ENCODE measurements at regions not wholly inside any gene's neighbourhood (a gene's known extent, or its start where the extent isn't known, plus 50 kb on each side); places are given as distances from the start of the nearest gene placed in this dataset.

DNA sequence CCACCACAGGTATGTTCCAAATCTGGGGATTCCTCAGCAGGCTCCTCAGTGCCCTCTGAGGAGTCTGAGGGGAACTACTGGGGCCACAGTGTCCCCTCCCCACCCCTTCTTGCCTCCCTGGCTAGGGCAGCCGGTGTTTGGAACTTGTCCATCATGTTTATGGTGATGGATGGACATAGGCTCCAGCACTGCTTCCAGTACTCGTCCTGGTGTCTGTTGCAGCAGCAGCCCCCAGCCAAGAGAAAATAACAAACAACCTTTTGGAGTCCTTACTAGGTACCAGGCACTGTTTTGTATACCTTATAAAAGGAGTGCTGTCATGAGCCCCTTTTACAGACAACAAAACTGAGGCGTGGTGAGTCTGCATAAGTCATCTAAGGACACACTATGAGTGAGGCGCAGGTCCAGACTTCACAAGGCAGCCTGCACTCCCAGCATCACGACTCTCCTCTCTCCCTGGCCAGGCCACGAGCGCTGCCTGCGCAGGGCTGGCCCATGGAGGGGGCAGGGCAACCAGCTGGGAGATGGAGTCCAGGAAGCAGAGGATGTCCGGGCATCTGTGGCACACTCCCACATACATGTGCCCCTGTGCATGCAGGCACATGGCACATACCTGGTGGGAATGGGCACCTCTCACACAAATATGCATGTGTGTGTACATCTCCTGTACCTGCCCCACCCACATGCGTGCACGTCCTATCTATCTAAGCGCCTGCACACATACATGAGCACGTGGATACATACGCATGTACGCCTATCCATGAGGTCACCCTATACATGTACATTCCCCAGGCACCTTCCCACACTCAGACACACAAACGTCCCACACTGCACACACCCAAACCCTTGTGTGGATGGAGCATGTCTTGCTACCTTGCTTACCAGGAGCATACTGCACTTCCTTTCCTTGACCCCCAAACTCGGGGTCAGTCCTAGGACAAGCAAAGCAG lies 152.7 kb downstream of the VEGFA start (continued):
- TF ChIP-seq KDM5B (CRISPR knock-in tag; IDR thresholded peaks at IDR 0.05; ENCODE audit: borderline replicate concordance) (0 out of 2 replicates have a peak, but pooled peaks have one; percentile 34), NFE2L1 (CRISPR knock-in tag; IDR thresholded peaks at IDR 0.05; ENCODE audit: borderline replicate concordance) (no peak), KDM6A (CRISPR knock-in tag; IDR thresholded peaks at IDR 0.05; ENCODE audit: low read depth) (no peak), TRIM24 (CRISPR knock-in tag; IDR thresholded peaks at IDR 0.05) (no peak), ZSCAN29 (CRISPR knock-in tag; conservative IDR thresholded peaks at IDR 0.05) (no peak), POLR2AphosphoS2 (IDR thresholded peaks at IDR 0.05; ENCODE audit: low read depth, low read length) (no peak), HOXA9 (CRISPR knock-in tag; IDR thresholded peaks at IDR 0.05; ENCODE audit: borderline replicate concordance) (no peak)

DNA sequence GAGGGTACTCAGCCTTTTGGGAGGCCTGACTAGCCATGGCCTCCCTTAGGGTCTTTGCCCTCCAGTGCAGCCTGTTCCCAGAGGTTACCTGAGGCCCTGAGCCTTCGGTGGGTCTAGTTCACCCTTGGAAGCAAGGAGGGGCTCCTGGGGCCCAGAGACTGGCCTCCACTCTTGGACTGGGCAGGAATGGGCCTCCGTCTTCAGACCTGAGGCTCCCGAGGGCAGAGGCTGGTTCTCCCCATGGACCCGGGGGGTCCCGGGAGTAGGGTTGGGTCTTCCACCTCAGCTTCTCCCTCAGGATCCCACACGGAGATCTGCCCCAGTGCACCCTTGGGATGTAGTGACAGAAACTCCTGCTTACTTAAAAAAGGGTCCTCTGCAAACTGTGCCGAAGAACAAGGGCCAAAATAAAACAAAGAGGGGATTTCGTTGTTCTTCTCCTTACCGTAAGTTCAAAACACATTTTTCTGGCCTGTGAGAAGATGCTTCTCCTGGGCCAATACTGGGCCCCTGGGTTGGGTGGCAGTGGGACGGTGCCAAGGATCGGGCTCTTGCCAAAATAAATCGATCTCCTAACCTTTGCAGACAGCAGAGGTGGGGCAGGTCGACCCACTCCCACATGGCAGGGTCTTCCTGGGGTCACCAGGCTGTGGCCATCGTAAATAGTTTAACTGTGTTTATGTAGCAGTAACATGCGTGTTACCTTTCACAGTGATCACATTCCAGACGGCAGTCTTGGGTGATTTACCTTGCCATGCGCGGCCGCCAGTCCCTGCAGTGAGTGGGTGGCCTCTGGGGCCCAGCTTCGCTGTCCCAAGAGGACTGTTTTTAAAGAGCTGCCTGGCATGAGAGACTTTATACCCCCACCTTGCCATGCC lies 151.8 kb downstream of the VEGFA start:
- in situ Hi-C loops (cut with HindIII; ENCODE audit: extremely low pct_ligation_motif_present, low pct_unique_long_range_greater_than_20kb): no loop called here
- CTCF ChIA-PET (ENCODE audit: low intra/inter-chr PET ratio, low total read pairs): no interaction called here
- Histone ChIP-seq H3K79me2 (ENCODE audit: insufficient read depth, low read length) (no peaks in the 10 kb centered on the region), H3K4me3 (replicated peaks in 1 of 3; ENCODE audit: insufficient read depth in 1 of 3, low read depth in 2 of 3, low read length in 3 of 3) (no peak overlapping the region), H3K9ac (ENCODE audit: insufficient read depth, low read depth, low read length) (no peak overlapping the region), H3K9me3 (ENCODE audit: low read length) (no peaks in the 10 kb centered on the region), H3K36me3 (replicated peaks in 1 of 2; ENCODE audit: control insufficient read depth in 1 of 2, insufficient read depth in 2 of 2, low read length in 2 of 2) (no peaks in the 10 kb centered on the region), H4K20me1 (ENCODE audit: insufficient read depth, low read length) (no peaks in the 10 kb centered on the region), H3K4me1 (ENCODE audit: insufficient read depth, low read length) (peaks cover 74% of the 10 kb centered on the region), H2AFZ (ENCODE audit: low read length) (no peak overlapping the region), H3K27ac (ENCODE audit: extremely low read length, insufficient read depth, low read length) (no peak overlapping the region), H3K4me2 (ENCODE audit: low read depth, low read length) (no peak overlapping the region), H3K27me3 (ENCODE audit: control insufficient read depth in 1 of 2, insufficient read depth in 2 of 2, low read length in 2 of 2) (no peaks in the 10 kb centered on the region)
- DNase-seq (ENCODE audit: low spot score): no peak
- WGBS (ENCODE audit: low lambda C conversion rate): 93% methylated on average over 18 of the region's 20 CpGs
- no TSS peak for BruUV-seq (replicated peaks)
- no peak for FAIRE-seq
- no peak for ATAC-seq
- intact Hi-C loops (cut with micrococcal nuclease; ENCODE audit: unreplicated experiment): no loop called here
- POLR2A ChIA-PET: no interaction called here
- TF ChIP-seq, protein P1, sequence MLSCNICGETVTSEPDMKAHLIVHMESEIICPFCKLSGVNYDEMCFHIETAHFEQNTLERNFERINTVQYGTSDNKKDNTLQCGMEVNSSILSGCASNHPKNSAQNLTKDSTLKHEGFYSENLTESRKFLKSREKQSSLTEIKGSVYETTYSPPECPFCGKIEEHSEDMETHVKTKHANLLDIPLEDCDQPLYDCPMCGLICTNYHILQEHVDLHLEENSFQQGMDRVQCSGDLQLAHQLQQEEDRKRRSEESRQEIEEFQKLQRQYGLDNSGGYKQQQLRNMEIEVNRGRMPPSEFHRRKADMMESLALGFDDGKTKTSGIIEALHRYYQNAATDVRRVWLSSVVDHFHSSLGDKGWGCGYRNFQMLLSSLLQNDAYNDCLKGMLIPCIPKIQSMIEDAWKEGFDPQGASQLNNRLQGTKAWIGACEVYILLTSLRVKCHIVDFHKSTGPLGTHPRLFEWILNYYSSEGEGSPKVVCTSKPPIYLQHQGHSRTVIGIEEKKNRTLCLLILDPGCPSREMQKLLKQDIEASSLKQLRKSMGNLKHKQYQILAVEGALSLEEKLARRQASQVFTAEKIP (CRISPR knock-in tag; IDR thresholded peaks at IDR 0.05; ENCODE audit: borderline replicate concordance): no peak
- TF ChIP-seq, protein P2, sequence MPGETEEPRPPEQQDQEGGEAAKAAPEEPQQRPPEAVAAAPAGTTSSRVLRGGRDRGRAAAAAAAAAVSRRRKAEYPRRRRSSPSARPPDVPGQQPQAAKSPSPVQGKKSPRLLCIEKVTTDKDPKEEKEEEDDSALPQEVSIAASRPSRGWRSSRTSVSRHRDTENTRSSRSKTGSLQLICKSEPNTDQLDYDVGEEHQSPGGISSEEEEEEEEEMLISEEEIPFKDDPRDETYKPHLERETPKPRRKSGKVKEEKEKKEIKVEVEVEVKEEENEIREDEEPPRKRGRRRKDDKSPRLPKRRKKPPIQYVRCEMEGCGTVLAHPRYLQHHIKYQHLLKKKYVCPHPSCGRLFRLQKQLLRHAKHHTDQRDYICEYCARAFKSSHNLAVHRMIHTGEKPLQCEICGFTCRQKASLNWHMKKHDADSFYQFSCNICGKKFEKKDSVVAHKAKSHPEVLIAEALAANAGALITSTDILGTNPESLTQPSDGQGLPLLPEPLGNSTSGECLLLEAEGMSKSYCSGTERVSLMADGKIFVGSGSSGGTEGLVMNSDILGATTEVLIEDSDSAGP (CRISPR knock-in tag; IDR thresholded peaks at IDR 0.05; ENCODE audit: borderline replicate concordance): 0 out of 2 replicates have a peak, but pooled peaks have one; percentile 18
- no peak for TF ChIP-seq CAMTA2 (CRISPR knock-in tag; IDR thresholded peaks at IDR 0.05; ENCODE audit: borderline replicate concordance)
- TF ChIP-seq ZNF382 (CRISPR knock-in tag; IDR thresholded peaks at IDR 0.05; ENCODE audit: borderline replicate concordance): no peak
- TF ChIP-seq FOSL2 (CRISPR knock-in tag; IDR thresholded peaks at IDR 0.05): 0 out of 2 replicates have a peak, but pooled peaks have one; percentile 3
- TF ChIP-seq TSC22D2 (CRISPR knock-in tag; IDR thresholded peaks at IDR 0.05; ENCODE audit: borderline replicate concordance): no peak
- TF ChIP-seq, protein P3, sequence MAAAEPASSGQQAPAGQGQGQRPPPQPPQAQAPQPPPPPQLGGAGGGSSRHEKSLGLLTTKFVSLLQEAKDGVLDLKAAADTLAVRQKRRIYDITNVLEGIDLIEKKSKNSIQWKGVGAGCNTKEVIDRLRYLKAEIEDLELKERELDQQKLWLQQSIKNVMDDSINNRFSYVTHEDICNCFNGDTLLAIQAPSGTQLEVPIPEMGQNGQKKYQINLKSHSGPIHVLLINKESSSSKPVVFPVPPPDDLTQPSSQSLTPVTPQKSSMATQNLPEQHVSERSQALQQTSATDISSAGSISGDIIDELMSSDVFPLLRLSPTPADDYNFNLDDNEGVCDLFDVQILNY (CRISPR knock-in tag; conservative IDR thresholded peaks at IDR 0.05): no peak
- TF ChIP-seq SRSF9 (IDR thresholded peaks at IDR 0.05; ENCODE audit: borderline replicate concordance, insufficient read depth, low read depth, low read length, poor library complexity, severe bottlenecking): no peak
